SU-DHL-6 (cell line): ENCODE measurements at regions not wholly inside any gene's neighbourhood (a gene's known extent, or its start where the extent isn't known, plus 50 kb on each side); places are given as distances from the start of the nearest gene placed in this dataset.

Experiments used
- EZH2phosphoT487 ChIP-seq: fragments of 200-600 bp; sonication (generic), shearing (Covaris generic); conservative IDR thresholded peaks from 2 replicates; pipeline ENCODE4 v1.6.1; 2018; ENCODE audit warnings: mild to moderate bottlenecking, antibody characterized with exemption, low read length, moderate library complexity, mixed read lengths
- TF ChIP-seq, protein P1 (sequence below): fragments of 200-600 bp; sonication (generic); IDR thresholded peaks from one replicate; pipeline ENCODE4 v1.5.1; 2017; ENCODE audit warnings: antibody characterized with exemption, mild to moderate bottlenecking, low read length, moderate library complexity; ENCODE audit not compliant: insufficient read depth, poor library complexity, severe bottlenecking

DNA sequence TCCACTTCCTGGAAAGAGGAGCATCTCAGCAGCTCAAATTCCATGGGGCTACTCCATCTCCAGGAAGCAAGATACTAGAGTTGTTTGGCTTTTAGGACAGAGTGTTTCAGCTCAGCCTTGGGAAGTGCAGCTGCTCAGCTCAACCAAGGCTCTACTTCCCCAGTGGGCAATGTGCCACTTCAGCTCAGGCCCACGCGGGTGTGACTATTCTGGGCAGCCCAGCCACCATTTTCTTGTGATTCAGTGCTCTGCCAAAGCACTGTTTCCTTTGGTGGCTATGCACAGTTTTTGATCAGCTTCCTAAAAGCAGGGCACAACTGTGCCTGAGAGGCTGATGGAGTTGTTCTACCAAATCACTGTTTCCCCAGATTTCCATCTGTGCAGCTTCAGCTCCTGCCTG is 1104.9 kb upstream of the TMPRSS15 start:
- TF ChIP-seq, protein P1, sequence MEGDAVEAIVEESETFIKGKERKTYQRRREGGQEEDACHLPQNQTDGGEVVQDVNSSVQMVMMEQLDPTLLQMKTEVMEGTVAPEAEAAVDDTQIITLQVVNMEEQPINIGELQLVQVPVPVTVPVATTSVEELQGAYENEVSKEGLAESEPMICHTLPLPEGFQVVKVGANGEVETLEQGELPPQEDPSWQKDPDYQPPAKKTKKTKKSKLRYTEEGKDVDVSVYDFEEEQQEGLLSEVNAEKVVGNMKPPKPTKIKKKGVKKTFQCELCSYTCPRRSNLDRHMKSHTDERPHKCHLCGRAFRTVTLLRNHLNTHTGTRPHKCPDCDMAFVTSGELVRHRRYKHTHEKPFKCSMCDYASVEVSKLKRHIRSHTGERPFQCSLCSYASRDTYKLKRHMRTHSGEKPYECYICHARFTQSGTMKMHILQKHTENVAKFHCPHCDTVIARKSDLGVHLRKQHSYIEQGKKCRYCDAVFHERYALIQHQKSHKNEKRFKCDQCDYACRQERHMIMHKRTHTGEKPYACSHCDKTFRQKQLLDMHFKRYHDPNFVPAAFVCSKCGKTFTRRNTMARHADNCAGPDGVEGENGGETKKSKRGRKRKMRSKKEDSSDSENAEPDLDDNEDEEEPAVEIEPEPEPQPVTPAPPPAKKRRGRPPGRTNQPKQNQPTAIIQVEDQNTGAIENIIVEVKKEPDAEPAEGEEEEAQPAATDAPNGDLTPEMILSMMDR: no peak
- TF ChIP-seq EZH2phosphoT487: no peak
